HG02981 (cell line): ENCODE measurements at regions not wholly inside any gene's neighbourhood (a gene's known extent, or its start where the extent isn't known, plus 50 kb on each side); places are given as distances from the start of the nearest gene placed in this dataset.
"Not testable (repeated sequence)": the region's sequence is repeated elsewhere in the genome, so short reads cannot be mapped to it uniquely, and the experiment has no call there.

Experiments
- ATAC-seq: cut with Tn5 transposase; IDR thresholded peaks from one replicate; pipeline ENCODE4 v1.9.1; 2021; ENCODE audit warnings: mild to moderate bottlenecking, moderate library complexity; ENCODE audit not compliant: unreplicated experiment

- no peak for ATAC-seq
Observed at GRCh38 chr5:166786889-166787288, 1504.6 kb upstream of the WWC1 start.

GRCh38 chr5:166788050-166788449 lies 1503.4 kb upstream of the WWC1 start:
- no peak for ATAC-seq

- no peak for ATAC-seq
Observed at GRCh38 chr5:166795756-166796155, 1495.7 kb upstream of the WWC1 start.

GRCh38 chr5:166803058-166803457 lies 1488.4 kb upstream of the WWC1 start:
- ATAC-seq: no peak

GRCh38 chr5:166804223-166804622 lies 1487.2 kb upstream of the WWC1 start:
- not testable (repeated sequence) for ATAC-seq

GRCh38 chr5:166804693-166805092 lies 1486.8 kb upstream of the WWC1 start:
- ATAC-seq: not testable (repeated sequence)

GRCh38 chr5:166810093-166810658 lies 1481.3 kb upstream of the WWC1 start:
- ATAC-seq: not testable (repeated sequence)

GRCh38 chr5:166810721-166811120 lies 1480.7 kb upstream of the WWC1 start:
- no peak for ATAC-seq

GRCh38 chr5:166823360-166823759 lies 1468.1 kb upstream of the WWC1 start:
- no peak for ATAC-seq

GRCh38 chr5:166834246-166834645 lies 1457.2 kb upstream of the WWC1 start:
- ATAC-seq: no peak

GRCh38 chr5:166845044-166845443 lies 1446.4 kb upstream of the WWC1 start:
- no peak for ATAC-seq

GRCh38 chr5:166856791-166857190 lies 1434.7 kb upstream of the WWC1 start:
- no peak for ATAC-seq

- ATAC-seq: no peak
Observed at GRCh38 chr5:166860426-166860825, 1431.0 kb upstream of the WWC1 start.

- ATAC-seq: no peak
Observed at GRCh38 chr5:166862581-166862980, 1428.9 kb upstream of the WWC1 start.

- no peak for ATAC-seq
Observed at GRCh38 chr5:166865206-166865605, 1426.2 kb upstream of the WWC1 start.

GRCh38 chr5:166880456-166880855 lies 1411.0 kb upstream of the WWC1 start:
- no peak for ATAC-seq

GRCh38 chr5:166881802-166882201 lies 1409.6 kb upstream of the WWC1 start:
- ATAC-seq: no peak

- no peak for ATAC-seq
Observed at GRCh38 chr5:166883016-166883415, 1408.4 kb upstream of the WWC1 start.

GRCh38 chr5:166898166-166898565 lies 1393.3 kb upstream of the WWC1 start:
- ATAC-seq: no peak

- ATAC-seq: no peak
Observed at GRCh38 chr5:166899343-166899742, 1392.1 kb upstream of the WWC1 start.

GRCh38 chr5:166904571-166904970 lies 1386.9 kb upstream of the WWC1 start:
- ATAC-seq: no peak

GRCh38 chr5:166906991-166907713 lies 1384.3 kb upstream of the WWC1 start:
- no peak for ATAC-seq

GRCh38 chr5:166909040-166909439 lies 1382.4 kb upstream of the WWC1 start:
- no peak for ATAC-seq
